ENCODE measurements at regions not wholly inside any gene's neighbourhood (a gene's known extent, or its start where the extent isn't known, plus 50 kb on each side); places are given as distances from the start of the nearest gene placed in this dataset.

GRCh38 chrX:110938977-110939732 lies 143.5 kb upstream of the CHRDL1 start:
- Histone ChIP-seq H3K4me3 (ENCODE audit: low read depth in 1 of 3, low read length in 3 of 3) (no peak overlapping the region), H3K36me3 (ENCODE audit: control insufficient read depth in 4 of 4, insufficient read depth in 3 of 4, low read depth in 1 of 4, low read length in 3 of 4) (no peaks in the 10 kb centered on the region), H3K27ac (ENCODE audit: low read depth in 1 of 2, low read length in 2 of 2) (no peak overlapping the region), H3K9me3 (ENCODE audit: control insufficient read depth in 4 of 4, low read length in 3 of 4) (no peaks in the 10 kb centered on the region), H3K4me1 (ENCODE audit: control insufficient read depth in 4 of 4, insufficient read depth in 4 of 4, low read length in 3 of 4) (no peaks in the 10 kb centered on the region), H3K9ac (ENCODE audit: low read depth in 1 of 2, low read length in 2 of 2) (no peak overlapping the region), H3K27me3 (ENCODE audit: control insufficient read depth in 4 of 4, insufficient read depth in 4 of 4, low read length in 3 of 4) (peaks cover 0 to 10% (median 0%) of the 10 kb centered on the region in 4 donors)
- WGBS, result 84% methylated on average over 3 of the region's 3 CpGs
- TF ChIP-seq RAD21 (IDR thresholded peaks at IDR 0.05) (no peak), MAX (IDR thresholded peaks at IDR 0.05) (no peak), NR2F2 (IDR thresholded peaks at IDR 0.05) (no peak), FOXA2 (IDR thresholded peaks at IDR 0.05) (no peak), EGR1 (IDR thresholded peaks at IDR 0.05; ENCODE audit: low read depth in 2 of 2) (no peak), CTCF (IDR thresholded peaks at IDR 0.05; ENCODE audit: low read depth, low read length, missing input control) (no peak), ATF3 (IDR thresholded peaks at IDR 0.05) (no peak), FOXA1 (IDR thresholded peaks at IDR 0.05) (no peak), GABPA (IDR thresholded peaks at IDR 0.05 in 1 of 2, conservative IDR thresholded peaks at IDR 0.05 in 1 of 2) (no peak), REST (IDR thresholded peaks at IDR 0.05) (no peak), TAF1 (conservative IDR thresholded peaks at IDR 0.05) (no peak), YY1 (IDR thresholded peaks at IDR 0.05) (no peak), RXRA (IDR thresholded peaks at IDR 0.05) (no peak), HNF4G (IDR thresholded peaks at IDR 0.05) (no peak), HNF4A (conservative IDR thresholded peaks at IDR 0.05) (no peak), SP1 (IDR thresholded peaks at IDR 0.05) (no peak), JUND (IDR thresholded peaks at IDR 0.05) (no peak)
- TF ChIP-seq, protein P1, sequence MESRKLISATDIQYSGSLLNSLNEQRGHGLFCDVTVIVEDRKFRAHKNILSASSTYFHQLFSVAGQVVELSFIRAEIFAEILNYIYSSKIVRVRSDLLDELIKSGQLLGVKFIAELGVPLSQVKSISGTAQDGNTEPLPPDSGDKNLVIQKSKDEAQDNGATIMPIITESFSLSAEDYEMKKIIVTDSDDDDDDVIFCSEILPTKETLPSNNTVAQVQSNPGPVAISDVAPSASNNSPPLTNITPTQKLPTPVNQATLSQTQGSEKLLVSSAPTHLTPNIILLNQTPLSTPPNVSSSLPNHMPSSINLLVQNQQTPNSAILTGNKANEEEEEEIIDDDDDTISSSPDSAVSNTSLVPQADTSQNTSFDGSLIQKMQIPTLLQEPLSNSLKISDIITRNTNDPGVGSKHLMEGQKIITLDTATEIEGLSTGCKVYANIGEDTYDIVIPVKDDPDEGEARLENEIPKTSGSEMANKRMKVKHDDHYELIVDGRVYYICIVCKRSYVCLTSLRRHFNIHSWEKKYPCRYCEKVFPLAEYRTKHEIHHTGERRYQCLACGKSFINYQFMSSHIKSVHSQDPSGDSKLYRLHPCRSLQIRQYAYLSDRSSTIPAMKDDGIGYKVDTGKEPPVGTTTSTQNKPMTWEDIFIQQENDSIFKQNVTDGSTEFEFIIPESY (IDR thresholded peaks at IDR 0.05), result no peak
- no peak for DNase-seq (ENCODE audit: low spot score)
